HUDEP-2 (cell line): ENCODE measurements at regions not wholly inside any gene's neighbourhood (a gene's known extent, or its start where the extent isn't known, plus 50 kb on each side); places are given as distances from the start of the nearest gene placed in this dataset.
"Not testable (repeated sequence)": the region's sequence is repeated elsewhere in the genome, so short reads cannot be mapped to it uniquely, and the experiment has no call there.

Source experiments
- DNase-seq, 76 experiments: peaks; one replicate each; lab custom pipeline; 2025; ENCODE audit not compliant: unreplicated experiment in 76 of 76; lab: John Stamatoyannopoulos, UW

GRCh38 chr6:78758297-78758798 lies 109.0 kb upstream of the IRAK1BP1 start:
- DNase-seq = not testable (repeated sequence)

DNA sequence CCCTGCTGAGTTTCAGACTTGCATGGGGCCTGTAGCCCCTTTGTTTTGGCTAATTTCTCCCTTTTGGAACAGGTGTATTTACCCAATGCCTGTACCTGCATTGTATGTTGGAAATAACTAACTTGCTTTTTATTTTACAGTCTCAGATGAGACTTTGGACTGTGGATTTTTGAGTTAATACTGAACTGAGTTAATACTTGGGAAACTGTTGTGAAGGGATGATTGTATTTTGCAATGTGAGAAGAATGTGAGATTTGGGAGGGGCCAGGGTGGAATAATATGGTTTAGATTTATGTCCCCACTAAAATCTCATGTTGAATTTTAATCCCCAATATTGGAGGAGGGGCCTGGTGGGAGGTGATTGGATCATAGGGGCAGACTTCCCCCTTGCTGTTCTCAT lies 99.1 kb upstream of the IRAK1BP1 start:
- DNase-seq = no peak

DNA sequence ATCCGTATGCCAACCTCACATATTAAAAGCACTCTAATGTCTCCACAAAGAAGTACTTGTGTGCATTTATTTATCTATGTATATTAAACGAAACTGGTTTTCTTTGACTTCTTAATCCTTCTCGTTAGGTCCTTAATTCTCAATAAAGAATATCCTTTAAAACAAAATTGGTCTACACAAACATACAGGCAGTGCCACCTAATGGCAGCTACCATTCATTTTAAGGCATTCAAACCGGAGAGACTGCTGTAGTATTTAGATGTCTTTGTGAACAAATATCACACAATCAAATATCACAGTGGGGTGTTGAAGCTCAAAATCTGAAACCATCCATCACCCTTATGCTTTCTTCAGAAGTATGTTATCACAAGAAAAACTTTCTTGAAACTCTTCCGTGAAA lies 96.6 kb upstream of the IRAK1BP1 start:
- no peak for DNase-seq

DNA sequence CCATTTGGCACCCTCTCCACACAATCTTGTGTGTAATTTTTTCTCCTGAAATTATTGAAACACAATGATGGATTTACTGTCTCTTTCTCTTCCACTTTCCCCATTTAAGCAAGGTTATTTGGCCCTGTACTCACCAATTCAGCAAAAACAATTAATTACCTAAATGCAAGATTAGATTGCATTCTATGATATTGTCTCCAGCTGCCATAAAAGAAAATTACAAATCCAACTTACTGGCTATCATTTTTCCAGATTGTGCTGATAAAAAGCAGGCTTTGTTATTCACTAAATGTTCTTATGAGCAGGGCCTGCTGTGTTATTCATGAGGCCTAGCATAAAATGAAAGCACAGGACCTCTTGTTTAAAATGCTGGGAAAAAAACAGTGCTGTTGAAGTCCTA lies 95.8 kb upstream of the IRAK1BP1 start:
- DNase-seq = no peak

DNA sequence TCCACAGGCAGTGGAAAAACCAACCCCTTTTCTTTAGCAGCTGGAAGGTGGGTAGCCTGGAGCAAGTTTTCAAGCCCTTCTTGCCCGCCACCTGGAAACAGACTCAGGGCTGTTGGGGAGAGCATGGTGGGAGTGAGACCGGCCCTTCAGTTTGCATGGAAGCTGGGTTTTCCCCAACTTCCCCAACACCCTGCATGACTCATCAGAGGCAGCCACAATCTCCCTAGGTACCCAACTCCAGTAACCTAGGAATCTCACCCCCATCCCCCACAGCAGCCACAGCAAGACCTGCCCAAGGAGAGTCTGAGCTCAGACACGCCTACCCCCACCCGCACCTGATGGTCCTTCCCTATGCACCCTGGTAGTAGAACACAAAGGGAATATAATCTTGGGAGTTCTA lies 86.3 kb upstream of the IRAK1BP1 start:
- DNase-seq = no peak

- DNase-seq = not testable (repeated sequence)
These were observed 84.0 kb upstream of the IRAK1BP1 start for GRCh38 chr6:78783366-78783765.

DNA sequence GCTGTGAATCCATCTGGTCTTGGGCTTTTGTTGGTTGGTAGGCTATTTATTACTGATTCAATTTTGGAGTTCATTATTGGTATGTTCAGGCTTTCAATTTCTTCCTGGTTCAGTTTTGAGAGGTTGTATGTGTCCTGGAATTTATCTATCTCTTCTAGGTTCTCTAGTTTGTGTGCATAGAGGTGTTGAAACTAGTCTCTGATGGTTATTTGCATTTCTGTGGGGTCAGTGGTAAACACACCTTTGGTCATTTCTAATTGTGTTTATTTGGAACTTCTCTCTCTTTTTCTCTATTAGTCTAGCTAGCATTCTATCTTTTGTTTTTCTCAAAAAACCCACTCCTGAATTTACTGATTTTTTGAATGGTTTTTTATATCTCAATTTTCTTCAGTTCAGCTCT lies 70.1 kb upstream of the IRAK1BP1 start:
- DNase-seq = no peak

DNA sequence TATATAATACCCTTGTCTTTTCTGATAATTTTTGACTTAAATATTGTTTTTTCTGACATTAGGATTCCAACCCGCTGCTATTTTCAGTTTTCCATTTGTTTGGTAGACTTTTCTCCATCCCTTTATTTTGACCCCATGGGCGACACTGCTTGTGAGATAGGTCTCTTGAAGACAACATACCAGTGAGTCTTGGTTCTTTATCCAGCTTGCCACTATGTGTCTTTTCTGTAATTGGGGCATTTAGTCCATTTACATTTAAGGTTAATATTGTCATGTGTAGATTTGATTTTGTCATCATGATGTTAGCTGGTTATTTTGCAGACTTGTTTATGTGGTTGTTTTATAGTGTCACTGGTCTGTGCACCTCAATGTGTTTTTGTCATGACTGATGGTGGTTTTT lies 67.7 kb upstream of the IRAK1BP1 start:
- no peak for DNase-seq

DNA sequence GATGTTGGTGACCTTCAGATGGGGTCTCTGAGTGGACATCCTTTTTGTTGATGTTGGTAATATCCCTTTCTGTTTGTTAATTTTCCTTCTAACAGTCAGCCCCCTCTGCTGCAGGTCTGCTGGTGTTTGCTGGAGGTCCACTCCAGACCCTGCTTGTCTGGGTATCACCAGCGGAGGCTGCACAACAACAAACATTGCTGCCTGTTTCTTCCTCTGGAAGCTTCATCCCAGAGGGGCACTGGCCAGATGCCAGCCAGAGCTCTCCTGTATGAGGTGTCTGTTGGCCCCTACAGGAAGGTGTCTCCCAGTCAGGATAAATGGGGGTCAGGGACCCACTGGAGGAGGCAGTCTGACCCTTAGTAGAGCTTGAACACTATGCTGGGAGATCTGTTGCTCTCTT lies 60.6 kb upstream of the IRAK1BP1 start:
- DNase-seq = not testable (repeated sequence)

DNA sequence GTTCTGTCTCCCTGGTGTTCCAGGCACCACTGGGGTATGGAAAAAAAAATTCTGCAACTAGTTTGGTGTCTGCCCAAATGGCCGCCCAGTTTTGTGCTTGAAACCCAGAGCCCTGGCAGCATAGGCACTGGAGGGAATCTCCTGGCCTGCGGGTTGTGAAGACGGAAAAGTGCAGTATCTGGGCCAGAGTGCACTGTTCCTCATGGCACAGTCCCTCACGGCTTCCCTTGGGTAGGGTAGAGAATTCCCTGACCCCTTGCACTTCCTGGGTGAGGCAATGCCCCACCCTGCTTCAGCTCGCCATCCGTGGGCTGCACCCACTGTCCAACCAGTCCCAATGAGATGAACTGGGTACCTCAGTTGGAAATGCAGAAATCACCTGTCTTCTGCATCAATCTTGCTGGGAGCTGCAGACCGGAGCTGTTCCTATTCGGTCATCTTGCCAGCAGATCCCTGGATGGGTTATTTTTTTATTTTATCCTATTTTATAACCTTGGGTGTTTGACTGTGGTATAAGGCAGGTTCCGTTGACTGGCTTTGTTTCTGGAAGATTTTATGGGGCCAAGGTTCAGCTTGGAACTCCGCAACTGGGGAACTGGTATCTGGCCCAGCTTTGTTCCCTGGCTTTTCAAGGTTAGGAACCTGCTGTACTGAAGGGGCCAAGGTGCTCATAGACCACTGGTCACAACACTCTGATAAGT lies 59.5 kb upstream of the IRAK1BP1 start:
- DNase-seq = not testable (repeated sequence)

GRCh38 chr6:78808356-78808891 lies 58.9 kb upstream of the IRAK1BP1 start:
- DNase-seq = no peak

- DNase-seq = no peak
These were observed 58.4 kb upstream of the IRAK1BP1 start for GRCh38 chr6:78808933-78809332.

GRCh38 chr6:78810146-78810545 lies 57.2 kb upstream of the IRAK1BP1 start:
- DNase-seq = peak in 9 of 76 experiments; percentile 1 to 28 (median 8)

DNA sequence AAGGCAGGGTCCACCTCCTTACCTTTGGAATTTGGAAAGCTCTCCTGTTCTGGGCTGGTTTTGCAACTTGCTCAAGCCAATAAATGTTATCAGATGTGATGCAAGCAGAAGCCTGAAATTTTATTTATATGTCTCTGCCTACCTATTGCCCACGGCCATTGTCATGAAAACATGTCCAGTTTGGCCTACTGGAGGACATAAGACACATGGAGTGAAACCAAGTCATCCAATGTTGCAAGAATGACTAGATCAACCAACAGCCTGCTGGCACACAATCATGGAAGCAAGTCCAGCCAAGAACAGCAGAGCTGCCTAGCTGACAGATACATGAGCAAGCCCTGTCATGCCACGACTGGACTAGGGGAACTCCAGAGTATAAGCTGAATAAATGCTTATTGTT lies 56.7 kb upstream of the IRAK1BP1 start:
- DNase-seq = no peak
